Retinal pigment epithelial cell (primary cell): ENCODE measurements at regions not wholly inside any gene's neighbourhood (a gene's known extent, or its start where the extent isn't known, plus 50 kb on each side); places are given as distances from the start of the nearest gene placed in this dataset.

Experiments
- DNase-seq: peaks from one replicate; pipeline ENCODE4 v3.0.0-alpha.2; 2010; ENCODE audit warnings: low read depth
- H3K4me3 ChIP-seq: 2 replicates; pipeline ENCODE4 v1.5.1; 2011; ENCODE audit warnings: mild to moderate bottlenecking, low read length, control low read depth, moderate library complexity
- CTCF ChIP-seq: conservative IDR thresholded peaks from 2 replicates; pipeline ENCODE4 v1.5.1; 2011; ENCODE audit warnings: low read depth, low read length, control low read depth, inconsistent platforms

- no peak for TF ChIP-seq CTCF
- H3K4me3 ChIP-seq: no peak overlapping the region
- no peak for DNase-seq
Measured at GRCh38 chr12:25655702-25656101, 102.6 kb upstream of the LMNTD1 start.

- no peak for DNase-seq
- no peak for TF ChIP-seq CTCF
- no peak overlapping the region for H3K4me3 ChIP-seq
Measured at GRCh38 chr12:25659621-25660020, 106.5 kb upstream of the LMNTD1 start.

- no peak for TF ChIP-seq CTCF
- no peak for DNase-seq
- no peak overlapping the region for H3K4me3 ChIP-seq
Measured at GRCh38 chr12:25670076-25671055, 117.3 kb upstream of the LMNTD1 start.

- DNase-seq: no peak
- no peak overlapping the region for H3K4me3 ChIP-seq
- no peak for TF ChIP-seq CTCF
Measured at GRCh38 chr12:25675808-25676207, 122.7 kb upstream of the LMNTD1 start.

- no peak overlapping the region for H3K4me3 ChIP-seq
- TF ChIP-seq CTCF: peak; percentile 40
- no peak for DNase-seq
Measured at GRCh38 chr12:25677232-25677937, 124.3 kb upstream of the LMNTD1 start.

GRCh38 chr12:25681580-25681979 lies 128.5 kb upstream of the LMNTD1 start:
- no peak for DNase-seq
- no peak for TF ChIP-seq CTCF
- H3K4me3 ChIP-seq: no peak overlapping the region
